GM23338 (cell line): ENCODE measurements at regions not wholly inside any gene's neighbourhood (a gene's known extent, or its start where the extent isn't known, plus 50 kb on each side); places are given as distances from the start of the nearest gene placed in this dataset.

Experiments
- ATAC-seq: fragments of 200-7000 bp; cut with Tn5 transposase; 3 replicates; pipeline ENCODE4 v1.9.1; 2020
- DNase-seq: peaks from one replicate; pipeline ENCODE4 v3.0.0-alpha.2; 2015; ENCODE audit warnings: low spot score
- H2AFZ ChIP-seq: fragments of 200-600 bp; sonication (generic); 2 replicates; pipeline ENCODE4 v1.8.0; 2016; ENCODE audit warnings: antibody characterized with exemption, mild to moderate bottlenecking, moderate library complexity
- H3F3A ChIP-seq: fragments of 200-600 bp; sonication (generic); replicated peaks from 2 replicates; pipeline ENCODE4 v1.8.0; 2017; ENCODE audit warnings: antibody characterized with exemption, mixed run types, low read depth
- H3K27ac ChIP-seq: fragments of 200-600 bp; sonication (generic); 2 replicates; pipeline ENCODE4 v1.6.1; 2016; ENCODE audit warnings: low read depth
- H3K27me3 ChIP-seq: fragments of 200-600 bp; sonication (generic); 2 replicates; pipeline ENCODE4 v1.8.0; 2016; ENCODE audit warnings: mild to moderate bottlenecking, mixed run types, moderate library complexity; ENCODE audit not compliant: insufficient read depth
- H3K36me3 ChIP-seq: fragments of 200-600 bp; sonication (generic); 2 replicates; pipeline ENCODE4 v1.8.0; 2016; ENCODE audit warnings: mild to moderate bottlenecking; ENCODE audit not compliant: insufficient read depth
- H3K4me1 ChIP-seq: fragments of 200-600 bp; sonication (generic); 2 replicates; pipeline ENCODE4 v1.8.0; 2016; ENCODE audit warnings: mild to moderate bottlenecking, moderate library complexity; ENCODE audit not compliant: insufficient read depth
- H3K4me2 ChIP-seq: fragments of 200-600 bp; sonication (generic); 2 replicates; pipeline ENCODE4 v1.7.1; 2017; ENCODE audit warnings: mixed run types
- H3K4me3 ChIP-seq: fragments of 200-600 bp; sonication (generic); 2 replicates; pipeline ENCODE4 v1.6.1; 2016; ENCODE audit warnings: mixed run types
- H3K79me2 ChIP-seq: fragments of 200-600 bp; sonication (generic); replicated peaks from 2 replicates; pipeline ENCODE4 v1.8.0; 2017; ENCODE audit warnings: mild to moderate bottlenecking; ENCODE audit not compliant: insufficient read depth
- H3K9me2 ChIP-seq: fragments of 200-600 bp; sonication (generic); 2 replicates; pipeline ENCODE4 v1.8.0; 2017; ENCODE audit not compliant: insufficient read depth
- H4K20me1 ChIP-seq: fragments of 200-600 bp; sonication (generic); replicated peaks from 2 replicates; pipeline ENCODE4 v1.8.0; 2017; ENCODE audit warnings: mild to moderate bottlenecking; ENCODE audit not compliant: insufficient read depth
- H3K27ac Mint-ChIP-seq: 2 replicates; pipeline ENCODE4 v1.8.0; 2020; ENCODE audit warnings: inconsistent platforms, mild to moderate bottlenecking, moderate library complexity, mixed read lengths
- H3K27me3 Mint-ChIP-seq: 3 replicates; pipeline ENCODE4 v1.8.0; 2022; ENCODE audit warnings: low read depth, mild to moderate bottlenecking, moderate library complexity, mixed read lengths, inconsistent platforms; ENCODE audit not compliant: insufficient read depth, poor library complexity
- H3K36me3 Mint-ChIP-seq: 3 replicates; pipeline ENCODE4 v1.8.0; 2021; ENCODE audit warnings: low read depth, mild to moderate bottlenecking, inconsistent platforms, moderate library complexity, mixed read lengths
- H3K4me1 Mint-ChIP-seq: 3 replicates; pipeline ENCODE4 v1.8.0; 2020; ENCODE audit warnings: mild to moderate bottlenecking, inconsistent platforms, mixed read lengths
- H3K4me3 Mint-ChIP-seq: 3 replicates; pipeline ENCODE4 v1.8.0; 2021; ENCODE audit warnings: moderate library complexity, mild to moderate bottlenecking, inconsistent platforms, mixed read lengths
- H3K9me3 Mint-ChIP-seq: 3 replicates; pipeline ENCODE4 v1.8.0; 2020; ENCODE audit warnings: moderate library complexity, mild to moderate bottlenecking, inconsistent platforms, mixed read lengths
- CREB1 ChIP-seq: fragments of 250-450 bp; sonication (Bioruptor Pico); IDR thresholded peaks from 2 replicates; pipeline ENCODE4 v1.5.0; 2020; ENCODE audit warnings: low read depth, mild to moderate bottlenecking, moderate library complexity
- EZH2 ChIP-seq: fragments of 200-600 bp; sonication (generic); IDR thresholded peaks from one replicate; pipeline ENCODE4 v1.8.0; 2017; ENCODE audit warnings: antibody characterized with exemption, mild to moderate bottlenecking, low read depth; ENCODE audit not compliant: unreplicated experiment
- EZH2phosphoT487 ChIP-seq: fragments of 200-600 bp; sonication (generic); IDR thresholded peaks from one replicate; pipeline ENCODE4 v1.8.1; 2018; ENCODE audit warnings: antibody characterized with exemption; ENCODE audit not compliant: unreplicated experiment
- JUNB ChIP-seq: IDR thresholded peaks from one replicate; pipeline ENCODE4 v1.6.1; 2016; ENCODE audit warnings: antibody characterized with exemption; ENCODE audit not compliant: unreplicated experiment
- POLR2AphosphoS5 ChIP-seq: IDR thresholded peaks from 2 replicates; pipeline ENCODE4 v1.6.1; 2016; ENCODE audit warnings: antibody characterized with exemption, low read depth
- STAT1 ChIP-seq: IDR thresholded peaks from one replicate; pipeline ENCODE4 v1.6.1; 2016; ENCODE audit warnings: antibody characterized with exemption; ENCODE audit not compliant: unreplicated experiment
- ZNF331 ChIP-seq: fragments of 250-450 bp; sonication (Bioruptor Pico); IDR thresholded peaks from 2 replicates; pipeline ENCODE4 v1.5.0; 2020; ENCODE audit warnings: low read depth, mild to moderate bottlenecking, moderate library complexity
- TF ChIP-seq, protein P1 (sequence below): IDR thresholded peaks from one replicate; pipeline ENCODE4 v1.6.1; 2018; ENCODE audit warnings: antibody characterized with exemption; ENCODE audit not compliant: unreplicated experiment
- TF ChIP-seq, protein P2 (sequence below): IDR thresholded peaks from 2 replicates; pipeline ENCODE4 v1.6.1; 2016; ENCODE audit warnings: antibody characterized with exemption
- TF ChIP-seq, protein P3 (sequence below), 2 experiments: fragments of 200-600 bp in 1 of 2; sonication (generic) in 1 of 2; conservative IDR thresholded peaks; 2 replicates each; pipeline versions ENCODE4 v1.5.1 to v1.6.1; 2016 to 2017; ENCODE audit warnings: antibody characterized with exemption in 2 of 2, low read depth in 2 of 2, mild to moderate bottlenecking in 2 of 2, moderate library complexity in 1 of 2

DNA sequence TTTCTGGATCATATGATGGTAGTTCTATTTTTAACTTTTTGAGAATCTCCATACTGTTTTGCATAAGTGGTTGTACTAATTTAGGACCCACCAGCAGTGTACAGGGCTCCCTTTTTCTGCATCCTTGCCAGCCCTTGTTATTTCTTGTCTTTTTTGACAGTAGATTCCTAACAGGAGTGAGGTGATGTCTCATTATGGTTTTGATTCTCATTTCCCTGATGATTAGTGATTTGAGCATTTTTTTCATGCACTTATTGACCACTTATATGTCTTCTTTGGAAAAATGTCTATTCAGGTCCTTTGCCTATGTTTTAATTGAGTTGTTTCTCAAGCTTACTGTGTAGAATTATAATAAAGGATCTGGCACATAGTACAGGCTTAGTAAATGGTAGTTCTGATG is 238.8 kb upstream of the BMPER start:
- H3K27me3 Mint-ChIP-seq = no peaks in the 10 kb centered on the region
- no peaks in the 10 kb centered on the region for H3K79me2 ChIP-seq
- TF ChIP-seq EZH2 (no peak), EZH2phosphoT487 (no peak), STAT1 (no peak), JUNB (no peak), POLR2AphosphoS5 (no peak)
- TF ChIP-seq, protein P1, sequence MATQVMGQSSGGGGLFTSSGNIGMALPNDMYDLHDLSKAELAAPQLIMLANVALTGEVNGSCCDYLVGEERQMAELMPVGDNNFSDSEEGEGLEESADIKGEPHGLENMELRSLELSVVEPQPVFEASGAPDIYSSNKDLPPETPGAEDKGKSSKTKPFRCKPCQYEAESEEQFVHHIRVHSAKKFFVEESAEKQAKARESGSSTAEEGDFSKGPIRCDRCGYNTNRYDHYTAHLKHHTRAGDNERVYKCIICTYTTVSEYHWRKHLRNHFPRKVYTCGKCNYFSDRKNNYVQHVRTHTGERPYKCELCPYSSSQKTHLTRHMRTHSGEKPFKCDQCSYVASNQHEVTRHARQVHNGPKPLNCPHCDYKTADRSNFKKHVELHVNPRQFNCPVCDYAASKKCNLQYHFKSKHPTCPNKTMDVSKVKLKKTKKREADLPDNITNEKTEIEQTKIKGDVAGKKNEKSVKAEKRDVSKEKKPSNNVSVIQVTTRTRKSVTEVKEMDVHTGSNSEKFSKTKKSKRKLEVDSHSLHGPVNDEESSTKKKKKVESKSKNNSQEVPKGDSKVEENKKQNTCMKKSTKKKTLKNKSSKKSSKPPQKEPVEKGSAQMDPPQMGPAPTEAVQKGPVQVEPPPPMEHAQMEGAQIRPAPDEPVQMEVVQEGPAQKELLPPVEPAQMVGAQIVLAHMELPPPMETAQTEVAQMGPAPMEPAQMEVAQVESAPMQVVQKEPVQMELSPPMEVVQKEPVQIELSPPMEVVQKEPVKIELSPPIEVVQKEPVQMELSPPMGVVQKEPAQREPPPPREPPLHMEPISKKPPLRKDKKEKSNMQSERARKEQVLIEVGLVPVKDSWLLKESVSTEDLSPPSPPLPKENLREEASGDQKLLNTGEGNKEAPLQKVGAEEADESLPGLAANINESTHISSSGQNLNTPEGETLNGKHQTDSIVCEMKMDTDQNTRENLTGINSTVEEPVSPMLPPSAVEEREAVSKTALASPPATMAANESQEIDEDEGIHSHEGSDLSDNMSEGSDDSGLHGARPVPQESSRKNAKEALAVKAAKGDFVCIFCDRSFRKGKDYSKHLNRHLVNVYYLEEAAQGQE = no peak
- TF ChIP-seq, protein P2, sequence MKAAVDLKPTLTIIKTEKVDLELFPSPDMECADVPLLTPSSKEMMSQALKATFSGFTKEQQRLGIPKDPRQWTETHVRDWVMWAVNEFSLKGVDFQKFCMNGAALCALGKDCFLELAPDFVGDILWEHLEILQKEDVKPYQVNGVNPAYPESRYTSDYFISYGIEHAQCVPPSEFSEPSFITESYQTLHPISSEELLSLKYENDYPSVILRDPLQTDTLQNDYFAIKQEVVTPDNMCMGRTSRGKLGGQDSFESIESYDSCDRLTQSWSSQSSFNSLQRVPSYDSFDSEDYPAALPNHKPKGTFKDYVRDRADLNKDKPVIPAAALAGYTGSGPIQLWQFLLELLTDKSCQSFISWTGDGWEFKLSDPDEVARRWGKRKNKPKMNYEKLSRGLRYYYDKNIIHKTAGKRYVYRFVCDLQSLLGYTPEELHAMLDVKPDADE = no peak
- H3K4me3 Mint-ChIP-seq = no peak overlapping the region
- no peak overlapping the region for H3K4me2 ChIP-seq
- H3K36me3 Mint-ChIP-seq = no peaks in the 10 kb centered on the region
- no peaks in the 10 kb centered on the region for H3K27me3 ChIP-seq
- H3K4me1 Mint-ChIP-seq = peaks cover 12% of the 10 kb centered on the region
- no peak for DNase-seq
- no peaks in the 10 kb centered on the region for H3K4me1 ChIP-seq
- H3K27ac ChIP-seq = no peak overlapping the region
- H3K9me2 ChIP-seq = no peaks in the 10 kb centered on the region
- no peaks in the 10 kb centered on the region for H3K9me3 Mint-ChIP-seq
- H4K20me1 ChIP-seq = no peaks in the 10 kb centered on the region
- H3F3A ChIP-seq = no peaks in the 10 kb centered on the region
- no peak overlapping the region for H3K4me3 ChIP-seq
- H3K36me3 ChIP-seq = no peaks in the 10 kb centered on the region
- no peak overlapping the region for H3K27ac Mint-ChIP-seq
- H2AFZ ChIP-seq = no peak overlapping the region
- ATAC-seq = no peak

DNA sequence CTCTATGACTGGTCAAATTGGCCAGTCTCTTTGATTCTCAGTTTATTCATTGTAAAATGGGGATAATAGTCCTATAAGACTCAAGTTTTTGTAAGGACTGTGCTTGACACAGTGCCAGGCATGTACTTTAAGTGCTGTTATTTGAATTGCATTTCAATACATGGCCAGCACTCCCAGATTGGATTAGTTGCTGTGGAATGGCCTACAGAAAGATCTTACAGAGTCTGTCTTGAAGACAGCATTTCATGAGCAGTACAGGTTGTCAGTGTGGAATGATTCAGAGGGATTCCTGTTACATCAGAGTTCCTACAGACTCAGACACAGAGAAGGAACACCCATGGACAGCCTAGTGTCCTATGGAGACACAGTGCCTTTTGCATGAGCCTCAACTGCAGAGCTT is 238.1 kb upstream of the BMPER start:
- H3K4me2 ChIP-seq = no peak overlapping the region
- no peaks in the 10 kb centered on the region for H3K27me3 Mint-ChIP-seq
- no peaks in the 10 kb centered on the region for H3K36me3 Mint-ChIP-seq
- TF ChIP-seq STAT1 (no peak), CREB1 (CRISPR knock-in tag) (no peak), EZH2phosphoT487 (no peak), POLR2AphosphoS5 (no peak), JUNB (no peak), EZH2 (no peak), ZNF331 (no peak)
- TF ChIP-seq, protein P3, sequence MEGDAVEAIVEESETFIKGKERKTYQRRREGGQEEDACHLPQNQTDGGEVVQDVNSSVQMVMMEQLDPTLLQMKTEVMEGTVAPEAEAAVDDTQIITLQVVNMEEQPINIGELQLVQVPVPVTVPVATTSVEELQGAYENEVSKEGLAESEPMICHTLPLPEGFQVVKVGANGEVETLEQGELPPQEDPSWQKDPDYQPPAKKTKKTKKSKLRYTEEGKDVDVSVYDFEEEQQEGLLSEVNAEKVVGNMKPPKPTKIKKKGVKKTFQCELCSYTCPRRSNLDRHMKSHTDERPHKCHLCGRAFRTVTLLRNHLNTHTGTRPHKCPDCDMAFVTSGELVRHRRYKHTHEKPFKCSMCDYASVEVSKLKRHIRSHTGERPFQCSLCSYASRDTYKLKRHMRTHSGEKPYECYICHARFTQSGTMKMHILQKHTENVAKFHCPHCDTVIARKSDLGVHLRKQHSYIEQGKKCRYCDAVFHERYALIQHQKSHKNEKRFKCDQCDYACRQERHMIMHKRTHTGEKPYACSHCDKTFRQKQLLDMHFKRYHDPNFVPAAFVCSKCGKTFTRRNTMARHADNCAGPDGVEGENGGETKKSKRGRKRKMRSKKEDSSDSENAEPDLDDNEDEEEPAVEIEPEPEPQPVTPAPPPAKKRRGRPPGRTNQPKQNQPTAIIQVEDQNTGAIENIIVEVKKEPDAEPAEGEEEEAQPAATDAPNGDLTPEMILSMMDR (conservative IDR thresholded peaks at IDR 0.05; ENCODE audit: low read depth in 2 of 2) = no peak
- TF ChIP-seq, protein P2 = no peak

More for the DNA sequence above, 238.1 kb upstream of the BMPER start:
- Histone ChIP-seq H2AFZ (no peak overlapping the region), H3K27me3 (no peaks in the 10 kb centered on the region), H3K4me3 (no peak overlapping the region), H3K4me1 (no peaks in the 10 kb centered on the region), H3K9me2 (no peaks in the 10 kb centered on the region), H3K27ac (no peak overlapping the region), H4K20me1 (no peaks in the 10 kb centered on the region), H3K36me3 (no peaks in the 10 kb centered on the region), H3K79me2 (no peaks in the 10 kb centered on the region), H3F3A (no peaks in the 10 kb centered on the region)
- no peak overlapping the region for H3K27ac Mint-ChIP-seq
- H3K9me3 Mint-ChIP-seq = no peaks in the 10 kb centered on the region; the same call in 2 of the 3 replicates
- H3K4me1 Mint-ChIP-seq = peaks cover 16% of the 10 kb centered on the region
- no peak for ATAC-seq
- no peak for DNase-seq
- no peak overlapping the region for H3K4me3 Mint-ChIP-seq
